HepG2 (cell line): ENCODE measurements at regions not wholly inside any gene's neighbourhood (a gene's known extent, or its start where the extent isn't known, plus 50 kb on each side); places are given as distances from the start of the nearest gene placed in this dataset.

Experiments used
- ATAC-seq: fragments of 200-7000 bp; cut with Tn5 transposase; 3 replicates; pipeline ENCODE4 v1.9.1; 2020; ENCODE audit warnings: mild to moderate bottlenecking, moderate library complexity
- BruUV-seq: library from RNA; stranded (reverse); fragments of 400-500 nt; replicated peaks from 2 replicates; lab custom pipeline; 2021; lab: Mats Ljungman, UMichigan
- CTCF ChIA-PET: fragments of 300-600 bp; formaldehyde crosslinking; extraction: SDS; loops from one replicate; lab custom pipeline; 2021; ENCODE audit warnings: low total read pairs, inconsistent platforms, low intra/inter-chr PET ratio; lab: Yijun Ruan, JAX
- POLR2A ChIA-PET: fragments of 350-600 bp; sonication (Branson Sonifier 250); formaldehyde crosslinking; loops from one replicate; lab custom pipeline; 2020; ENCODE audit warnings: antibody characterized with exemption, inconsistent platforms; lab: Yijun Ruan, JAX
- DNase-seq: peaks from one replicate; pipeline ENCODE4 v3.0.0-alpha.2; 2015; ENCODE audit warnings: low spot score
- FAIRE-seq: peaks from 3 replicates; lab custom pipeline; 2011; peaks lifted over from hg19 to GRCh38; lab: Jason Lieb, UNC
- H2AFZ ChIP-seq: one replicate; pipeline ENCODE4 v1.6.1; 2011; ENCODE audit warnings: low read length, inconsistent platforms
- H3K27ac ChIP-seq: fragments of 300-600 bp; 3 replicates; pipeline ENCODE4 v1.8.0; 2011; ENCODE audit warnings: mixed run types, mild to moderate bottlenecking, mixed read lengths, low read length, inconsistent platforms; ENCODE audit not compliant: insufficient read depth; ENCODE audit errors: extremely low read length
- H3K27me3 ChIP-seq, 2 experiments: fragments of 200-600 bp in 1 of 2; 2 replicates in 1 of 2; 3 replicates in 1 of 2; pipeline versions ENCODE4 v1.6.0 to v1.8.0; 2011; ENCODE audit warnings: low read length in 2 of 2, mild to moderate bottlenecking in 2 of 2, moderate library complexity in 2 of 2, inconsistent platforms in 1 of 2; ENCODE audit not compliant: insufficient read depth in 2 of 2, control insufficient read depth in 1 of 2
- H3K36me3 ChIP-seq, 2 experiments: fragments of 200-600 bp in 1 of 2; replicated peaks in 1 of 2; 2 replicates in 1 of 2; 3 replicates in 1 of 2; pipeline versions ENCODE4 v1.5.1 to v1.8.0; 2011; ENCODE audit warnings: low read length in 2 of 2, inconsistent platforms in 1 of 2; ENCODE audit not compliant: insufficient read depth in 2 of 2, control insufficient read depth in 1 of 2
- H3K4me1 ChIP-seq: 2 replicates; pipeline ENCODE4 v1.5.1; 2012; ENCODE audit warnings: low read length, inconsistent platforms; ENCODE audit not compliant: insufficient read depth
- H3K4me2 ChIP-seq: 2 replicates; pipeline ENCODE4 v1.6.0; 2011; ENCODE audit warnings: low read depth, low read length, inconsistent platforms
- H3K4me3 ChIP-seq, 3 experiments: fragments of 200-600 bp in 1 of 3; sonication (generic), shearing (Covaris generic) in 1 of 3; replicated peaks in 1 of 3; 2 replicates each; pipeline ENCODE4 v1.5.1; 2011 to 2016; ENCODE audit warnings: low read length in 3 of 3, inconsistent platforms in 2 of 3, low read depth in 2 of 3, mild to moderate bottlenecking in 2 of 3, control low read depth in 1 of 3, mixed read lengths in 1 of 3; ENCODE audit not compliant: insufficient read depth in 1 of 3
- H3K79me2 ChIP-seq: one replicate; pipeline ENCODE4 v1.6.1; 2011; ENCODE audit warnings: low read length, inconsistent platforms; ENCODE audit not compliant: insufficient read depth
- H3K9ac ChIP-seq: 2 replicates; pipeline ENCODE4 v1.6.0; 2011; ENCODE audit warnings: mild to moderate bottlenecking, low read depth, low read length, inconsistent platforms; ENCODE audit not compliant: insufficient read depth
- H3K9me3 ChIP-seq: 2 replicates; pipeline ENCODE4 v1.5.1; 2012; ENCODE audit warnings: mild to moderate bottlenecking, low read length
- H4K20me1 ChIP-seq: 2 replicates; pipeline ENCODE4 v1.6.0; 2011; ENCODE audit warnings: inconsistent platforms, mild to moderate bottlenecking, low read length, moderate library complexity; ENCODE audit not compliant: insufficient read depth
- ARHGAP35 ChIP-seq: sonication (generic); formaldehyde crosslinking; IDR thresholded peaks from 2 replicates; pipeline ENCODE4 v1.9.0; 2022; ENCODE audit warnings: mild to moderate bottlenecking, inconsistent platforms, moderate library complexity, missing genetic modification reagents, borderline replicate concordance
- ARNT2 ChIP-seq: sonication (generic); formaldehyde crosslinking; IDR thresholded peaks from 2 replicates; pipeline ENCODE4 v1.8.0; 2022; ENCODE audit warnings: mild to moderate bottlenecking, low read depth, missing genetic modification reagents, moderate library complexity
- FOXO1 ChIP-seq: sonication (generic); formaldehyde crosslinking; IDR thresholded peaks from 2 replicates; pipeline ENCODE4 v1.4.0; 2020; ENCODE audit warnings: missing genetic modification reagents
- JARID2 ChIP-seq: sonication (generic); formaldehyde crosslinking; IDR thresholded peaks from 2 replicates; pipeline ENCODE4 v1.8.1; 2023; ENCODE audit warnings: missing genetic modification reagents, inconsistent platforms; ENCODE audit not compliant: insufficient replicate concordance
- JUN ChIP-seq: sonication (generic); formaldehyde crosslinking; IDR thresholded peaks from 2 replicates; pipeline ENCODE4 v1.4.0; 2020; ENCODE audit warnings: mild to moderate bottlenecking, missing genetic modification reagents
- KLF9 ChIP-seq: IDR thresholded peaks from 2 replicates; pipeline ENCODE4 v1.6.1; 2016; ENCODE audit warnings: low read depth
- RAD21 ChIP-seq: fragments of 450-650 bp; formaldehyde crosslinking; IDR thresholded peaks from 2 replicates; pipeline ENCODE4 v1.5.0; 2020; ENCODE audit warnings: mild to moderate bottlenecking
- U2AF2 ChIP-seq: fragments of 200-400 bp; formaldehyde crosslinking; IDR thresholded peaks from 2 replicates; pipeline ENCODE4 v1.6.1; 2017; ENCODE audit warnings: low read depth, mild to moderate bottlenecking, low read length
- ZNF333 ChIP-seq: sonication (generic); formaldehyde crosslinking; IDR thresholded peaks from 2 replicates; pipeline ENCODE4 v1.4.0; 2020; ENCODE audit warnings: mild to moderate bottlenecking, missing genetic modification reagents, borderline replicate concordance
- ZNF337 ChIP-seq: sonication (generic); formaldehyde crosslinking; IDR thresholded peaks from 2 replicates; pipeline ENCODE4 v1.5.1; 2020; ENCODE audit warnings: missing genetic modification reagents, low read depth, mild to moderate bottlenecking, borderline replicate concordance
- ZNF629 ChIP-seq: sonication (generic); formaldehyde crosslinking; conservative IDR thresholded peaks from 2 replicates; pipeline ENCODE4 v1.5.0; 2020; ENCODE audit warnings: missing genetic modification reagents
- ZNF703 ChIP-seq: sonication (generic); formaldehyde crosslinking; IDR thresholded peaks from 2 replicates; pipeline ENCODE4 v1.5.1; 2020; ENCODE audit warnings: missing genetic modification reagents, mild to moderate bottlenecking, moderate library complexity, borderline replicate concordance
- ZNF773 ChIP-seq: sonication (generic); formaldehyde crosslinking; IDR thresholded peaks from 2 replicates; pipeline ENCODE4 v1.4.0; 2020; ENCODE audit warnings: missing genetic modification reagents, borderline replicate concordance
- WGBS: methylation state at CpG from one replicate; pipeline ENCODE4 v1.1.6; 2017; ENCODE audit warnings: low lambda C conversion rate; 5-methylcytosine and 5-hydroxymethylcytosine counted together
- in situ Hi-C: cut with HindIII; loops from 2 replicates; pipeline ENCODE4 v1.10.0; 2017; ENCODE audit warnings: low pct_unique_long_range_greater_than_20kb; ENCODE audit not compliant: extremely low pct_ligation_motif_present
- intact Hi-C: fragments of 100-400 bp; cut with micrococcal nuclease; formaldehyde crosslinking; loops from one replicate; pipeline ENCODE4 v1.10.0; 2022; ENCODE audit not compliant: unreplicated experiment
- TF ChIP-seq, protein P1 (sequence below): sonication (generic); formaldehyde crosslinking; IDR thresholded peaks from 2 replicates; pipeline ENCODE4 v1.4.0; 2020; ENCODE audit warnings: missing genetic modification reagents, mild to moderate bottlenecking, borderline replicate concordance
- TF ChIP-seq, protein P2 (sequence below): sonication (generic); formaldehyde crosslinking; IDR thresholded peaks from 2 replicates; pipeline ENCODE4 v1.4.0; 2020; ENCODE audit warnings: missing genetic modification reagents
- TF ChIP-seq, protein P3 (sequence below): sonication (generic); formaldehyde crosslinking; conservative IDR thresholded peaks from 2 replicates; pipeline ENCODE4 v1.4.0; 2020; ENCODE audit warnings: mild to moderate bottlenecking, missing genetic modification reagents, moderate library complexity
- TF ChIP-seq, protein P4 (sequence below): IDR thresholded peaks from 2 replicates; pipeline ENCODE4 v1.6.1; 2012; ENCODE audit warnings: inconsistent platforms
- TF ChIP-seq, protein P5 (sequence below): sonication (generic); formaldehyde crosslinking; IDR thresholded peaks from 2 replicates; pipeline ENCODE4 v1.5.0; 2020; ENCODE audit warnings: mild to moderate bottlenecking, low read depth, missing genetic modification reagents, borderline replicate concordance

DNA sequence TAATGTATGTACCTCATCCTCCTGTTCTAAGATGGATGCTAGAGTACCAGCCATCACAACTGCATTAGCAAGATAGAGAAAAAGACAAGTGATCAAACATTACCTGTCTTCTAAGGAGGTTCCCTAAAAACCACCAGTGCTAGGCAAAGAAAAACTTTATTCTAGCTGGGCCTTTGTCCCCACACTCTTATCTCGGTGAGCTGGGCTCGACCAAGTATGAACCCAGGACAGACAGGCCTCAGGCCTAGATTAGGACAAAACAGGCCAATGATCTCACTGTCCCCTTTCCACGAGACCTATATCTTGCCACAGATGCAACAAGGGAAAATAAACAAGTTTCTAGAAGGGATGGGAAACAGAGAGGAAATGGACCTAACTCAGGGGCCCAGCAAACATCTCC, 127.6 kb upstream of the PKDCC start:
- no peaks in the 10 kb centered on the region for H3K4me1 ChIP-seq
- ChIA-PET POLR2A (no interaction called here), CTCF (no interaction called here)
- FAIRE-seq (no peak), DNase-seq (no peak), ATAC-seq (no peak)
- TF ChIP-seq ZNF337 (CRISPR knock-in tag): no peak
- no peak for TF ChIP-seq RAD21 (CRISPR knock-in tag)
- TF ChIP-seq ZNF703 (CRISPR knock-in tag): no peak
- TF ChIP-seq ZNF629 (CRISPR knock-in tag): no peak
- TF ChIP-seq, protein P1, sequence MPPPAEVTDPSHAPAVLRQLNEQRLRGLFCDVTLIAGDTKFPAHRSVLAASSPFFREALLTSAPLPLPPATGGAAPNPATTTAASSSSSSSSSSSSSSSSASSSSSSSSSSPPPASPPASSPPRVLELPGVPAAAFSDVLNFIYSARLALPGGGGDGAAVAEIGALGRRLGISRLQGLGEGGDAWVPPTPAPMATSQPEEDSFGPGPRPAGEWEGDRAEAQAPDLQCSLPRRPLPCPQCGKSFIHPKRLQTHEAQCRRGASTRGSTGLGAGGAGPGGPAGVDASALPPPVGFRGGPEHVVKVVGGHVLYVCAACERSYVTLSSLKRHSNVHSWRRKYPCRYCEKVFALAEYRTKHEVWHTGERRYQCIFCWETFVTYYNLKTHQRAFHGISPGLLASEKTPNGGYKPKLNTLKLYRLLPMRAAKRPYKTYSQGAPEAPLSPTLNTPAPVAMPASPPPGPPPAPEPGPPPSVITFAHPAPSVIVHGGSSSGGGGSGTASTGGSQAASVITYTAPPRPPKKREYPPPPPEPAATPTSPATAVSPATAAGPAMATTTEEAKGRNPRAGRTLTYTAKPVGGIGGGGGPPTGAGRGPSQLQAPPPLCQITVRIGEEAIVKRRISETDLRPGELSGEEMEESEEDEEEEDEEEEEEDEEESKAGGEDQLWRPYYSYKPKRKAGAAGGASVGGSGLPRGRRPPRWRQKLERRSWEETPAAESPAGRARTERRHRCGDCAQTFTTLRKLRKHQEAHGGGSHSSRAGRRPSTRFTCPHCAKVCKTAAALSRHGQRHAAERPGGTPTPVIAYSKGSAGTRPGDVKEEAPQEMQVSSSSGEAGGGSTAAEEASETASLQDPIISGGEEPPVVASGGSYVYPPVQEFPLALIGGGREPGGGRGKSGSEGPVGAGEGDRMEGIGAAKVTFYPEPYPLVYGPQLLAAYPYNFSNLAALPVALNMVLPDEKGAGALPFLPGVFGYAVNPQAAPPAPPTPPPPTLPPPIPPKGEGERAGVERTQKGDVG (CRISPR knock-in tag): no peak
- TF ChIP-seq, protein P2, sequence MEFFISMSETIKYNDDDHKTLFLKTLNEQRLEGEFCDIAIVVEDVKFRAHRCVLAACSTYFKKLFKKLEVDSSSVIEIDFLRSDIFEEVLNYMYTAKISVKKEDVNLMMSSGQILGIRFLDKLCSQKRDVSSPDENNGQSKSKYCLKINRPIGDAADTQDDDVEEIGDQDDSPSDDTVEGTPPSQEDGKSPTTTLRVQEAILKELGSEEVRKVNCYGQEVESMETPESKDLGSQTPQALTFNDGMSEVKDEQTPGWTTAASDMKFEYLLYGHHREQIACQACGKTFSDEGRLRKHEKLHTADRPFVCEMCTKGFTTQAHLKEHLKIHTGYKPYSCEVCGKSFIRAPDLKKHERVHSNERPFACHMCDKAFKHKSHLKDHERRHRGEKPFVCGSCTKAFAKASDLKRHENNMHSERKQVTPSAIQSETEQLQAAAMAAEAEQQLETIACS: no peak
- TF ChIP-seq, protein P3, sequence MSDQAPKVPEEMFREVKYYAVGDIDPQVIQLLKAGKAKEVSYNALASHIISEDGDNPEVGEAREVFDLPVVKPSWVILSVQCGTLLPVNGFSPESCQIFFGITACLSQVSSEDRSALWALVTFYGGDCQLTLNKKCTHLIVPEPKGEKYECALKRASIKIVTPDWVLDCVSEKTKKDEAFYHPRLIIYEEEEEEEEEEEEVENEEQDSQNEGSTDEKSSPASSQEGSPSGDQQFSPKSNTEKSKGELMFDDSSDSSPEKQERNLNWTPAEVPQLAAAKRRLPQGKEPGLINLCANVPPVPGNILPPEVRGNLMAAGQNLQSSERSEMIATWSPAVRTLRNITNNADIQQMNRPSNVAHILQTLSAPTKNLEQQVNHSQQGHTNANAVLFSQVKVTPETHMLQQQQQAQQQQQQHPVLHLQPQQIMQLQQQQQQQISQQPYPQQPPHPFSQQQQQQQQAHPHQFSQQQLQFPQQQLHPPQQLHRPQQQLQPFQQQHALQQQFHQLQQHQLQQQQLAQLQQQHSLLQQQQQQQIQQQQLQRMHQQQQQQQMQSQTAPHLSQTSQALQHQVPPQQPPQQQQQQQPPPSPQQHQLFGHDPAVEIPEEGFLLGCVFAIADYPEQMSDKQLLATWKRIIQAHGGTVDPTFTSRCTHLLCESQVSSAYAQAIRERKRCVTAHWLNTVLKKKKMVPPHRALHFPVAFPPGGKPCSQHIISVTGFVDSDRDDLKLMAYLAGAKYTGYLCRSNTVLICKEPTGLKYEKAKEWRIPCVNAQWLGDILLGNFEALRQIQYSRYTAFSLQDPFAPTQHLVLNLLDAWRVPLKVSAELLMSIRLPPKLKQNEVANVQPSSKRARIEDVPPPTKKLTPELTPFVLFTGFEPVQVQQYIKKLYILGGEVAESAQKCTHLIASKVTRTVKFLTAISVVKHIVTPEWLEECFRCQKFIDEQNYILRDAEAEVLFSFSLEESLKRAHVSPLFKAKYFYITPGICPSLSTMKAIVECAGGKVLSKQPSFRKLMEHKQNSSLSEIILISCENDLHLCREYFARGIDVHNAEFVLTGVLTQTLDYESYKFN (CRISPR knock-in tag): no peak
- no peak for TF ChIP-seq ARNT2 (CRISPR knock-in tag)
- no peak for TF ChIP-seq JUN
- TF ChIP-seq U2AF2: no peak
- TF ChIP-seq ZNF333 (CRISPR knock-in tag): no peak
- TF ChIP-seq KLF9 (CRISPR knock-in tag): no peak
- no peak for TF ChIP-seq ZNF773 (CRISPR knock-in tag)
- no peak for TF ChIP-seq FOXO1 (CRISPR knock-in tag)
- TF ChIP-seq, protein P4, sequence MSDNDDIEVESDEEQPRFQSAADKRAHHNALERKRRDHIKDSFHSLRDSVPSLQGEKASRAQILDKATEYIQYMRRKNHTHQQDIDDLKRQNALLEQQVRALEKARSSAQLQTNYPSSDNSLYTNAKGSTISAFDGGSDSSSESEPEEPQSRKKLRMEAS: no peak
- no peak for TF ChIP-seq JARID2
- TF ChIP-seq, protein P5, sequence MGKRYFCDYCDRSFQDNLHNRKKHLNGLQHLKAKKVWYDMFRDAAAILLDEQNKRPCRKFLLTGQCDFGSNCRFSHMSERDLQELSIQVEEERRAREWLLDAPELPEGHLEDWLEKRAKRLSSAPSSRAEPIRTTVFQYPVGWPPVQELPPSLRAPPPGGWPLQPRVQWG (CRISPR knock-in tag): no peak
- no peak for TF ChIP-seq ARHGAP35 (CRISPR knock-in tag)
- H3K4me2 ChIP-seq: no peak overlapping the region
- H3K36me3 ChIP-seq: no peaks in the 10 kb centered on the region
- no peak overlapping the region for H3K4me3 ChIP-seq
- BruUV-seq: no TSS peak
- H3K27ac ChIP-seq: no peak overlapping the region
- no peaks in the 10 kb centered on the region for H4K20me1 ChIP-seq
- no peaks in the 10 kb centered on the region; a peak in 1 of 5 replicates for H3K27me3 ChIP-seq
- H3K9ac ChIP-seq: no peak overlapping the region
- WGBS: 28% methylated on average over 3 of the region's 3 CpGs
- H3K79me2 ChIP-seq: no peaks in the 10 kb centered on the region
- intact Hi-C loops (no loop called here), in situ Hi-C loops (no loop called here)
- no peak overlapping the region for H2AFZ ChIP-seq
- no peaks in the 10 kb centered on the region for H3K9me3 ChIP-seq
